NCI-H1105 (cell line): ENCODE measurements at regions not wholly inside any gene's neighbourhood (a gene's known extent, or its start where the extent isn't known, plus 50 kb on each side); places are given as distances from the start of the nearest gene placed in this dataset.
"Not testable (repeated sequence)": the region's sequence is repeated elsewhere in the genome, so short reads cannot be mapped to it uniquely, and the experiment has no call there.

Experiments used
- DNase-seq: peaks from one replicate; lab custom pipeline; 2025; lab: John Stamatoyannopoulos, UW

- DNase-seq, result no peak
These were observed 806.7 kb upstream of the PRMT6 start for GRCh38 chr1:106249810-106250209.

GRCh38 chr1:106254748-106255147 is 801.7 kb upstream of the PRMT6 start:
- DNase-seq, result no peak

DNA sequence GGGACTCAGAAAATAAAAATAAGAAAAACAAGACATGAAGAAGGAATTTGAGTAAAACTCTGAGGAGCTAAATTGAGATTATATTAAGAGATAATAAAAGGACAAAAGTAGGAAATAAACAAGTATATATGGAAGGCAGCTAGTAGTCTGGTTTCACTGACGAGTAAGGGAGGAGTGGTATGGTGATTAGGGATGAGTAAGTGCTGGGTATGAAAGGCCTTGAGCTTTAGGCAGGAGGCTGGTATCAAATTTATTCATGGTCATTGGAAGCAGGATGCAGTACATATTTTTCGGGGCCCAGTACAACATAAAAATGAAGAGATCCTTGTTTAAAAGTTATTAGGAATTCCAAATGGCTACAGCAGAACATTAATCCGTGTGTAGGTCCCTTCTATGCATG is 789.7 kb upstream of the PRMT6 start:
- no peak for DNase-seq

DNA sequence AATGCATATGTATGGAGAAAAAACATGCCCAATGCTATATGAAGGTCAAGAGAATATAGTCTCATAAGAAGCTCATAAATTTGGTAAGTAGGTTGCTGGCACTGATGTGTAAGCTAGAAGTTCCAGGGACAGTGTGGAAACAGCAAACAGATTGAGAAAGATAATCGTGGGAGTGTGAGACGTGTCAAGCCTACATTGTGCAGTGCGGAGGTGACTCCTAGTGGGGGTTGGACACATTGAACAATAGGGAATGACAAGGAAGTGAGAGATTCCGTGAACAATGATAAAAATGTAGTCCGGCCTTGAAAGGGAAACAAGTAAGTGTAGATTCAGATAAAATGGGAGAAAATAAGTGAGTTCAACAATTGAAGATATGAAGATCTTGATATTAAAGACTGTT is 788.4 kb upstream of the PRMT6 start:
- DNase-seq, result no peak

DNA sequence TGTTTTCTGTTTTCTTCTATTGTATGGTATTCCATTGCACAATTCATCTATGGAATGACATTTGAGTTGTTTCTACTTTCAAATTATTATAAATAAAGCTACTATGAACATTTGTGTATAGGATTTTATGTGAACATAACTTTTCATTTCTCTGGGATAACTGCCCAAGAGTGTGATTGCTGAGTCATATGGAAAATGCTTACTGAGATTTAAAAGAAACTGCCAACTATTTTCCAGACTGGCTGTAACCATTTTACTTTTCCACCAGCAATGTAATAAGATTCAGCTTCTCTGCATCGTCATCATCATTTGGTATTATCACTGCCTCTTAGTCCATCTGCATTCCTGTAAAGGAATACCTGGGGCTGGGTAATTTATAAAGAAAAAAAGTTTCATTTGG is 779.6 kb upstream of the PRMT6 start:
- no peak for DNase-seq

- no peak for DNase-seq
These were observed 778.7 kb upstream of the PRMT6 start for GRCh38 chr1:106277786-106278185.

GRCh38 chr1:106278716-106279115 is 777.8 kb upstream of the PRMT6 start:
- no peak for DNase-seq

- no peak for DNase-seq
These were observed 767.1 kb upstream of the PRMT6 start for GRCh38 chr1:106289265-106289928.

GRCh38 chr1:106290805-106291501 is 765.5 kb upstream of the PRMT6 start:
- no peak for DNase-seq

GRCh38 chr1:106292130-106292529 is 764.3 kb upstream of the PRMT6 start:
- no peak for DNase-seq

DNA sequence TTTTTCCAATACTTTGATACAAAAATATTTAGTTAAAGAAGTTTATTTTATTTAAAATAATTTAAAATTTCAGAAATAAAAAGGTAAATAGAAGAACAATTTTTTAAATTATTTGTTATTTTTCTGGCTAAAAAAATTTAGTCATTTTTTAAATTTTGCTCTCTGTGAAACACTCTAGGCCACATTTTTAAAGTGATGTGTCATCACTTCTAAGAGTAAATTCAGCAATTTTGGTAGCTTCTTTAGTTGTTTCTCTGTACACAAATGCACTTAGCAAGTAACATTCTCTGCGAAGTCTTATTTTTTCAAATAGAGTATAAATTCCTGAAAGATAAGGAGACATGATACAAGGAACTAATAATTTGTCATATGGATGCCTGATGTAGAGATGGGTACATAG is 760.0 kb upstream of the PRMT6 start:
- no peak for DNase-seq

DNA sequence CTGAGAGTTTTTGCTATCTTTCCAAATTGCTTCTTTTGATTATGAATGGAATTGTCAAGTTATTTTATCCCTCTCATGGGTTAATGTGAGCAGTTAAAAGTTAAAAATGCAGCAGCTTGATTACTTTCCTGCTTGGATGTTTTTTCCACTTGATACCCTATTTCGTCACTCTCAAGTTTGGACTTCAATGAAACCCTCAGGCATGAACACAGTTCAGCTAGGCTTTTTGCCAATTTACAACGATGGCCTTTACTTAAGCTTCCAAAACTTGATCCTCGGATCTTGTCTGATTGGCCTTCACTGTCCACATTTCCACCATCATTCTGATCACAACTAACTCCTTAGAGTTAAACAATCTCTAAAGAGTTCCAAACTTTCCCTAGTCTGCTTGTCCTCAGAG is 752.4 kb upstream of the PRMT6 start:
- no peak for DNase-seq

DNA sequence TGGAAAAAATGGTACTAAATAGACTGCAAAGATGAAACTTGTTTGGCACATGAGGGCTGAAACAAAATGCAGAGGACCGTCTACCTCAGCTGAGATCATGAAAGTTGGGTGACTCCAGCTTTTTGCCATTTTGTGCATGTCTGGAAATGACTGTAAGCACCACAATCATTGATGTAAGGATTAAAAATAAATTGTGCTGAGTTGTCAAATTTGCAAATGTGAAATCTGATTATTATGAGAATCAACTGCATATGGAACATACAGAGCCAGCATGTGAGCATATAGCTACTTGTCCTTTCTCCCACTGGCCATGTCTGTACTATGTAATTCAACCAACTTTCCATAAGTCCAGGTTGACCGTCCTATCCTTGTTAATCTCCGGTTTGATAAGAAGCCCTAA is 736.9 kb upstream of the PRMT6 start:
- DNase-seq, result no peak

DNA sequence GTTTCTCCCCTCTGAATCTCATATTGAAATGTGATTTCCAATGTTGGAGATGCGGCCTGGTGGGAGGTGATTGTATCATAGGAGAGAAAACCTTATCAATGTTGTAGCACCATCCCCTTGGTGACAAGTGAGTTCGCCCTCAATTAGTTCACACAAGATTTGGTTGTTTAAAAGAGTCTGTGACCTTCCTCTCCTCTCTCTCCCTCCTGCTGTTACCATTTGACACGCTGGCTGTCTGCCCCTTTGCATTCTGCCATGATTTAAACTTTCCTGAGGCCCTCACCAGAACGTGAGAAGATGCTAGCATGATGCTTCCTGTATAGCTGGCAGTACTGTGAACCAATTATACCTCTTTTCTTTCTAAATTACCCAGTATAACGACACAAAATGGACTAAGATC is 730.9 kb upstream of the PRMT6 start:
- no peak for DNase-seq

DNA sequence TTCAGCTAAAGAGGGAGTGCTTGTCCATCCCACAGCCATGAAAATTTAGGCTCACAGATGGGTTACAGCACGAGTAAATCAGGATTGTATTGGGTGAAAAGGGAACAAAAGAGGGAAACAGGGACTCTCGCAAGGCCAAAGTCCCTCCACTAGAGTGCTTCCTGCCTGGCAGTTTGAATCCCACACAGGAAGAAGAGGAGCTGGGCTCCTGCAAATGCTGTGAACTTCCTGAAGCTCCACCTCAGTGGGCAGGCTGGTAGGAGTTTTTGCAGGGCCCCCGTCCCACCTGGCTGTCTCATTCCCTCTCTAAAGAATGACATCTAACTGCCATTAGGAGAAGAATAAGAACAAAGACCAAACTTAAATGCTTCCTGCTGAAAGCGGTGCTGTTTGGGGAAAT is 712.0 kb upstream of the PRMT6 start:
- no peak for DNase-seq

GRCh38 chr1:106360252-106360651 is 696.2 kb upstream of the PRMT6 start:
- DNase-seq, result no peak

DNA sequence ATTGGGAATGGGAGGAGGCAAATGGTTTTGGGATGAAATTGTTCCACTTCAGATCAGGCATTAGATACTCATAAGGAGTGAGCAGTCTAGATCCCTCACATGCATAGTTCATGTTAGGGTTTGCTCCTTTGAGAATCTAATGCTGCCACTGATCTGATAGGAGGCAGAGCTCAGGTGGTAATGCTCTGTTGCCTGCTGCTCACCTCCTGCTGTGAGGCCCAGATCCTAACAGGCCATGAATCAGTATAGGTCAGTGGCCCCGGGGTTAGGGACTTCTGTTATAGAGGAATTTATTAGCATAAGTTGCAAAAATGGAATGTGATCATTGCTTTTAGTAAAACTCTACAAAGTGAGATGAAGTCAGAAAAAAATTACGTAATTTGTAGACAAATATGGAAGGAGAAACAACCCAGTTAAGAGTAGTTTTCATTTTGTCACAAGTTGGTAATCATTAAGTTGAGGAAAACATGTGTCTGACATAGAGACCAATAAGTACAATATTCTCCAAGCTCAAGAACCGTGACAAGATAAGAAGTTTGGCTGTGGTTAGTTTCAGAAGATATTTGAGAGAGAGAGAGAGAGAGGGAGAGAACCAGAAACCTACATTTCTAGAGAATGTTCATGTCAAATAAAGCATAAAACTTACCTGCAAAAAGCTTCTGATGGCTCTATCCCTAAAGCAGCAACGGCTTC is 689.7 kb upstream of the PRMT6 start:
- no peak for DNase-seq

- DNase-seq, result no peak
These were observed 678.2 kb upstream of the PRMT6 start for GRCh38 chr1:106378261-106378660.

DNA sequence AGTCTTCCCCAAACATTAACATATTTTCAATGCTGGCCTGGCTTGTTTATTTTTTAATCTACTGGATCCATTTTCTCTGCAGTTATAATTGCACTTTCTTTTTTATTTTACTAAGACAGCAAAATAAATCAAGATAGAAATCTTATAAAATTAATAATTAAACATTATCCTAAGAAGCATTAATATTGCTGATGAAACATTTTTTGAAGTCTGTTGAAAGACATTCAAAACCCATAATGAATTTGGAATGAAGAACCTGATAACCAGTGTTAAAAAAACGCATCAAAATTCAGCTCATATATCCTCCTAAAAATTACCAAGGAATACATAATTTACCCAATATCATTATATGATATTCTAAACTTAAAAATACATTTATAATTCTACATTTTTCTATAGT is 675.7 kb upstream of the PRMT6 start:
- no peak for DNase-seq

DNA sequence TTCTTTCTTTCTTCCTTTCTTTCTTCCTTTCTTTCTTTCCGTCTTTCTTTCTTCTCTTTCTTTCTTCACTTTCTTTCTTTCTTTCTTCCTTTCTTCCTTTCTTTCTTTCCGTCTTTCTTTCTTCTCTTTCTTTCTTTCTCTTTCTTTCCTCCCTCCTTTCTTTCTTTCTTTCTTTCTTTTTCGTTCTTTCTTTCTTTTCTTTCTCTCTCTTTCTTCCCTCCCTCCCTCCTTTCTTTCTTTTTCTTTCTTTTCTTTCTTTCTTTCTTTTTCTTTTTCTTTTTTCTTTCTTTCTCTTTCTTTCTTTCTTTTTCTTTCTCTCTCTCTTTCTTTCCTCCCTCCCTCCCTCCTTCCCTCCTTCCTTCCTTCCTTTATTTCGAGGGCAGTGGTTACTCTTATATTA is 667.3 kb upstream of the PRMT6 start:
- not testable (repeated sequence) for DNase-seq

- no peak for DNase-seq
These were observed 663.4 kb upstream of the PRMT6 start for GRCh38 chr1:106393046-106393445.

DNA sequence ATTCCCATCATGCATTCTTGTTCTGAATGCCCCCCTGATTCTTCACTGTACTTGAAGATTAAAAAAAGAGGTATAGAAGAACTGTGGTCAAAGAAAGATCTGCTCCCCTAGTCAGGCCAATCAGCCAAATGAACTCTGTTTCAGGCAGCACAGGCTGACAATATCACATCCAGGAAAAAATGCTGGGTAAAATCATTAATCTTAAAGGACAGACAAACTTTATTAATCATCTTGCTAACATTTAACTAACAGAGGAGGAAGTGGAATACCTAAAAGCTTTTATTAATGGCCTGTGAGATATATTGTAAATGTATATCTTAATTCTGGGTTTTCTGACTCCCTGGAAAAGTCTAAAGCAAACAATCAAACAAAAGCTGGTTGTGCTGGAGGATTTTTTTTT is 660.5 kb upstream of the PRMT6 start:
- no peak for DNase-seq

DNA sequence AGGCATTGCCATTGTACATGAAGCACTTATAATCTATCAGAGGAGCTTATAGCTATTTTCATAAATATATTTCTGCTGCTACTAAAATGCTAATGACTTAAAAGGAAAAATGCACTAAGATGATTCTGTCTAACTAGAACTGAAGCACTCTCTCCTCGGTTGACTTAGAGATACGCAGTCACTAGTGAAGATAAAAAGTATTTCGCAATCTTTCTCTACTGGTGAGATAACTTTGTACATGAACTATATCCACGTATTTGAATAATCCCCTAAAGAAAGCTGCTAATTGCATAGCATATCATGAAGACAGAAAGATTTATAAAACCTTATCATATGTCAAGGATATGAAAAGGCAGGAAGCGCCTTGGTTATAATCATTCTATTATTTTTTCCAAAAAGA is 658.1 kb upstream of the PRMT6 start:
- DNase-seq, result no peak
